Left ventricle myocardium superior (tissue), 1 donor: ENCODE measurements at regions not wholly inside any gene's neighbourhood (a gene's known extent, or its start where the extent isn't known, plus 50 kb on each side); places are given as distances from the start of the nearest gene placed in this dataset.

Experiments
- ATAC-seq: fragments of 200-7000 bp; cut with Tn5 transposase; one replicate; pipeline ENCODE4 v1.9.1; 2020; ENCODE audit warnings: mild to moderate bottlenecking, moderate library complexity
- DNase-seq: peaks from one replicate; pipeline ENCODE4 v3.0.0-alpha.2; 2020
- intact Hi-C: fragments of 100-400 bp; cut with micrococcal nuclease; formaldehyde crosslinking; loops from one replicate; pipeline ENCODE4 v1.11.0; 2022
- donor health status: DM: no; HTN: yes; CAD: no; lungs with severe emphysema.

DNA sequence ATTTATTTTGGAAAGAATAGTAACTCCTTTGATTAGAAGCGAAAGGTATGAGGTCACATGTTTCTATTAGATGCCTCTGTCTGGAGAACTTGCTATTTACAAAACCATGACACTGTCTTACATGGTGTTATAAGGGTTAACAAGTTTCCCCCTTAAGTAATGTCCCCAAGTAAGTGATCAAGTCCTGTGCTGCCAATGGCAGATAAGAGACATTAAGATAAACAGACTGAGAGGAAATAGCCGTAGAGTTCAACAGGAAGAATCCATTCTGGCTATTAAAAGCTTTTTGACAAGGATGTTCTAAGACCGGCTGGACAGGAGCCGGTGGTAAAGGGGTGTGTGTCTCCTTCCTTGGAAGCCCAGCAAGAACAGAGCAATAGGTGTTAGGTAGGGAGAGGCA is 257.5 kb downstream of the GADD45G start:
- DNase-seq (no peak), ATAC-seq (no peak)
- intact Hi-C loops, result no loop called here

DNA sequence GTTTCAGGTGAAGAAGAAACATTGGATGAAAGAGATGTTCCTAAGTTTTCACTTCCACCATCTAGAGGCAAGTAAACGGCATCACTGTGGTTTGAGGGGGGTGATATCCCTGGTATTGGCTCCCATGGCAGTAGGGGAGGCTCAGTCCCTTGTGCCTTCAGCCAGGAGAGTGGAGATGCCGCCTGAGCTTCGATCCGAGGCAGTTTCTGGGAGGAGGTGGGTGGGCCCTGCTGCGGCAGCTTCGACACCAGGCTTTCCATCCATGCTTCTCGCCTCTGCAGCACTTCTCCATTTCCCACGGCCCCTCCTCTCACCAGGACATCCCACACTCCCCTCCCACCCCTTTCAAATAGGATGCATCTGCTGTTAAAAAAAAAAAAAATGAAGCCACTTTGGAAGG is 258.3 kb downstream of the GADD45G start:
- ATAC-seq (no peak), DNase-seq (no peak)

DNA sequence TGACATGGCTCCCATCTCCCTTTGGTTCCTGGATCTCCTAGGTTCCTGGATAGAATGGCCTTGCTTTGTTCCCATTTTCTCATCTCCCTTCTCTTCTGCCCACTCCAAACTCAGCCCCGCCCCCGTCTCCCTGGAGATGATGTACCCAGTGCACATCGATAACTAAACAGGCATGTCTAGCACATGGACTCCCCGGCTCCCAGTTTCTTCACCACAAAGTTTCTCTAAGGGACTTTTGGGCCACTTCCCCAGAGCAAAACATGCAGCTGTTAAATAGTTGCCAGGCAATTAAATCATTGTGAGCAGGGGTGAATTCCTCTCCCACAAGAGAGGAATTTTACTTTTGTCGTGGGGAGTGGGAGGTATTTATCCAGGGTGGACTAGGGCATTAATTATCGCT is 259.0 kb downstream of the GADD45G start:
- no peak for ATAC-seq
- DNase-seq, result no peak
- intact Hi-C loops, result no loop called here

More for the DNA sequence above, 258.3 kb downstream of the GADD45G start:
- intact Hi-C loops, result no loop called here

DNA sequence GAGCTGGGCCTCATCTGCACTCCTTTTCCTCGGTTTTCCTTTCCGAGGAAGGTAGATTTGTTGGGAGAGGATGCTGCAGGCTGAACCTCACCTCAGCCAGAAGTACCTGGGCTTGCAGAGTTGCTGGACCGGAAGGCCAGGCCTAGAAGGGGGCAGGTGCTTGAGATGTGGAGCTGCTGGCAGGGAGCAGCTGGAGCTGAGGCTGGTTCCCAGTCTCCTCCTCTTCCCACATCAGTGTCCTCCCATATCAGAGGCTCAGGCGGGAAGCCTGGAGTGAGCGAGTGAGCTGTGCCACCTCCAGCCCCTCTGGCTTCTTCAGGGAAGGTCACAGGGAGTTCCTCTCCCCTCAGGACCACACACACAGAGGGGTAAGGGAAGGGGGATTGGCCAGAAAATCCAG is 259.4 kb downstream of the GADD45G start:
- no peak for ATAC-seq
- no peak for DNase-seq
- intact Hi-C loops, result no loop called here

DNA sequence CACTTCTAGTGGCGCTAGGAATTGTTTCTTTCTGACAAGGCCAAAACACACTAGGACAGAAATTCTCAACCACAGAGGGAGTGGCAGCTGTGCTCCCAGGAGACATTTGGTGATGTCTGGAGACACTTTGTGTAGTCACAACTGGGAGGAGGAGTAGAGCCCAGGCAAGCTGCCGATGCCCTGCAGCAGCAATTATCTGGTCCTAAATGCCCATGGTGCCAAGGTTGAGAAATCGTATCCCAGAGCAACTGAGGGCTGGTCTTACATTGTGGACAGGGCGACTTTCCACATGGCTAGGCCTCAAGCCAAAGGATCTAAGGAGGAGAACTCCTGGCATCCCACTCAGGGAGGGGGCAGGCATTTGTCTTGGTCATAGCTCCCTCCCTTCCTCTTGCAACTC is 259.9 kb downstream of the GADD45G start:
- no peak for DNase-seq
- ATAC-seq, result no peak
- intact Hi-C loops, result no loop called here

DNA sequence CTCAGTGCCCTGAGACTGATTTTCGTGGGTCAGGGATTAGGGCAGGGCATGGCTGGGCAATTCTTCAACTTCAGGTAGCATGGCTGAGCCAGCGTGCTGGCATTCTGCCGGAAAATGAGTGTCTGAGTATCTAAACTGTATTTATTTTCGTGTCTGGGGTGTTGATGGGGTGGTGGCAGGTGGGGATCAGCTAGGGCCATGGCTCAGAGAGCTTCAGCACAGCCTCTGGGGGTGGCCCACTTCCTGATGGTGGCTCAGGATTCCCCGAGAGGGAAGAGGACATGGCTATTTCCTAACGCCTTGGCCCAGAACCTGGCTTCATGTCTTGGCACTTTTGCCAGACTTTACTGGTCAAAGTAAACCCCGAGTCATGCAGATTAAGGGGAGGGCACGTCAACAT is 260.5 kb downstream of the GADD45G start:
- ATAC-seq, result no peak
- DNase-seq, result no peak
- intact Hi-C loops, result no loop called here

DNA sequence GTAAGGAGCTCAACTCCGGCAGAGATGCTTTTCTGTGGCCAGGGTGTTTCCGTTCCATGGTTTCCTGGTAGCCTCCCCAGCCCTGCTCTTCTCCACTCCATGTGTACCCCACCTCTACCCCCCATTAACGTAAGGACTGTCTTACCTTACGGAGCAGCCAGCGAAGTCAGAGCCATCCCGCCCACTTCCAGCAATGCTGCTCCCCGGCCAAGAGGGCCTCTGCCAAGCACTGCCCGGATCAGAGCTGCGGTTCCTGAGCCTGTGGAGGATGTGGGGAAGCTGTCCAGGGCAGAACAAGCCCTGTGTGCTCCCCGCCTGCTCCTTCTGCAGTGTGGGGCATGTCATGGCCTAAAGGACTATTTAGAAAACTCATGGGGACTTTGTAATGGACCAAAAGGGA is 261.2 kb downstream of the GADD45G start:
- no peak for DNase-seq
- intact Hi-C loops, result no loop called here
- no peak for ATAC-seq

DNA sequence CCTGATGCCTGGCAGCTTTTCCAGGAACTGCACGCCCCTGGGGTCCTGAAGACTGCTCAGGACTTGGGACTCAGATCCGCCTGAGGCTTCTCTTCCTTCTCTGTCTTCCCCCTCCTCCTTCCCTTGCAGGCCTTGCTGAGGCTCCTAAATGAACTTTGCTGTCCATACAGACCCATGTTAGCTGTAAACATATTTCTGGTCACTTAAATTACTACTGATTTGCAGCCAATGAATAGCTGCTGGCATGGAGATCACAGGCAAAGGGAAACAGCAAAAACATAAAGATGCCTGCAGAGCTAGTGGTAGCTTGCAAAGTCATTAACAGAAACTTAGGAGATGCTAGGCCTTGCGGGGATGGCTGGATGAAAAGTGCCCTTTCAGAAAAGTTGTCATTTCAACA is 261.9 kb downstream of the GADD45G start:
- intact Hi-C loops, result no loop called here
- no peak for ATAC-seq
- DNase-seq, result no peak

DNA sequence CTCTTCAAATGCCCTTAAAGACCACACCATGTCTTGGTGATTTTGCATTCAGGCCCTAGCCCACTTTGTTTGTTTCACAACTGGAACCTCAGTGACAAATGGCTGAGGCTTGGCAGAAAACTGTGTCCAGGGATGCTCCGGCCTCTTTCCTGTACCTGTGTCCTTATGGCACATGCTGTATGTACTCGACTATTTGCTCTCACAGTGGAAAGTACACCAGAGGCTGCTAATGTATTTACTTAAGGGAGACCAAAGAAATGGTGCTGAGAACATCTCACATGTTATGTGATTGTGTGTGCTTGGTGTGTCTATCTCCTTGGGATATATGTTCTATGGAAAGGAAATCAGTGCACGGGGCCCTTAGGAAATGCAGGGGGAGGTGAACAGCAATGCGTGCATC is 263.3 kb downstream of the GADD45G start:
- DNase-seq (no peak), ATAC-seq (no peak)
- intact Hi-C loops, result no loop called here

DNA sequence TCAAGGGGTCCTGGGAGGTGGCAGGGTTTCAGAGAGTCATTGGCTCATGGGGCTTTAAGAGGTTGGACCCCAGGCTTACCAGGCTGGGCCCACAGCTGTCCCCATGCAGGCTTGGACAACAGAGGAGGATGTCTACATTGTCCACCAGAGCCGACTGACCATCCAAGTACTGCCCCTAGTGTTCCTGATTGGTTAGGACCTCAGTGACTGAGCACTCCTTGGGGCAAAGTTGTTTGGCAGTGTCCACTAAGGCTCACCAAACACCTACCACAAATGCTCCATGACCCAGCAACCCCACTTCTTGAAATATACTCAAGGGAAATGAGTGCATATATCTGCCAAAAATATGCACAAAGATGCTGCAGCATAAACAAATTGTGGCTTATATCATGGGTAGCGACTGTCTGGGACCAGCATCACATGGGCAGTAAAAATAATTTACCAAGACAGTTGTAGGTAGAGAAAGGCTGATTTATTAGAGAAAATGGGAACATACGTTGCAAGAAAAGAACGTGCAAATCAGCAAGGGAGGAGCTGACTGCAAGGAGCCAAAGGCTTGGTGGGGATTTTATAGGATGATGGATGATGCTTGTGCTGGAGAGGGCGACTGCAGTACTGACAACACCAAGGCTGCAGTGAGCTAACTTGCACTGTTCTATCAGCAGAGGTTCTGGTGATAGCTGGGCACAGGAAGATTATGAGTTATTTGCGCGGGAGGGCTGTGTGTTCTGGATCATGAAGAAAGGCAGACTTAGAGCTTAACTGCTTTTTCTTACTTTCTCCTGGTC is 265.2 kb downstream of the GADD45G start:
- no peak for DNase-seq

DNA sequence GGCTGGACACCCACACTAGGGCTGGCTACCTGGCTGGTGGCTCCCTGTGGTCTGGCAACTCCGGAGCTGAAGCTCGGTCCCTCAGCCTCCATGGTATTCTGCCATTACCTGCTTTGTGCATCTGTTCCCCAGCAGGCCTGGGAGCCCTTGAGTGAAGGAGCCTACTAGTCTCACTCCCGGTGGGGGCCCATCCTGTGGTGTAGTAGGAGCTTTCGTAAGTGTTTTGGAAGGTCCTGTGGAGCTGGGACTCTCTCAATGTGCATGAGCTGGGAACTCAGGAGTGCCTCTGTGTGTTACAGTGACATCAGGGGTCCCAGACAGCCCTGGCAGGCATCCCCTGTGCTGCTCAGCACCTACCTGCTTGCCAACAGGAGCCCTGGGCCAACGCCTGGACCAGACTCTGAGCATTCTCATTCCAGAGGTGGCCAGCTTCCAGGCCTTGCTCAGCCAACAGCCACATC is 267.1 kb downstream of the GADD45G start:
- intact Hi-C loops, result no loop called here
- peak; percentile 87 for DNase-seq
- ATAC-seq, result peak; percentile 78

More for the DNA sequence above, 265.2 kb downstream of the GADD45G start:
- intact Hi-C loops, result no loop called here
- ATAC-seq, result no peak

DNA sequence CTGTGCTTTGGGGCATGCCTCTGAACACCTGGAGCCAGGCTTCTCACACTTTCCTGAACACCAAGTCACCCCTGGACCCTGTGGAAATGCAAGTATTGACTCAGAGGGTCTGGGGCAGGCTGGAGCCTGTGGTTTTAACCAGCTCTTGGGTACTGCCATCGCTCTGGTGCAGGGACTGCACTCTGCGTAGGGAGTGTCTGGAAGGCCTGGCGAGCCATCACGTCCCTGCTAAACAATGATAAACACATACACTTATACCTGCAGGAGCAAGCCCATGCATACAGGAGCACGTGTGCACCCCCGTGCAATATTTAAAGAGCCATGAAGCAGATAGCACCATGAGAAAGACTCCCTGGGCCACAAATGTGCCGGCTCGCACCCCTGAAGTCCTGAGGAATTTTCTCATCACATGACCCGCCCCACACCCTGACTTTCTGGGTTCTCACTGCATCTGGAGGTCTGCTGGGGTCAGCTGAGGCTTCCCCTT is 267.7 kb downstream of the GADD45G start:
- intact Hi-C loops, result no loop called here
- DNase-seq (no peak), ATAC-seq (peak; percentile 17)

DNA sequence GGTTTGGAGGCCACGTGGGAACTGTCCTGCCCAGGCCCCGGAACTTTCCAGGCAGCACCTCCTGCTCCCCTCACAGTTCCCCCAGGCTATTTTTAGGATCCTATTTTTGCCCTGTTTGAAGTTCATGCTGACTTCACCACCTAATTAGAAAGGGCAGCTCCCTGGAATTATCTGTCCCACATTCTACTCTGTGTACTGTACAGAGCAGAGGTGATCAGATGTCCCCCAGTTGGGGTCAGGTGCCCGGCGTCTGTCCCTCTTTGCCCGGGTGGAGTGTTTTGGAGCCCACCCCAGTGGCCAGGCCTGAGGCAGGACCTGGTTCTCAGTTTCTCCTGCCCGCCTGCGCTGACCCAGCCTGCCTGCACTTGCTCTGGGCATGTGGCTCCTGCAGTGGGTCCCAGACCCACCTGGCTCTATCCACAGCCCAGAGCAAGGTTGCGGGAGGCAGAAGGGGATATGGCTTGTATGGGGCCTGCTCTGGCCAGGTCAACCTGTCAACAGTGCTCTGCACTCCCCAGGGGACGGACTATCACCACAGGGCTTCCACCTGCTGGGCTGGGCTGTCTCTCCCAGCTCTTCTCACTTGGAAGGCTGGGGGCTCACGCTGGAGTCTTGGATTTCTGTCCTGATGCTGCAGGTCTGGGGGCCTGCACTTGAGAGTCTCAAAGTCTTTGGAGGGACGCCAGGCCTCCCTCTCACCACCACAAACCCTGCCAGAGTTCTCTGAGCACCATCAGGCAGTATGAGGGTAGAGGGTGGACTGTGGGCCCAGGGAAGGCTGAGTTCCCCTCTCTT is 268.3 kb downstream of the GADD45G start:
- DNase-seq, result peak; percentile 65
- ATAC-seq, result peak; percentile 84
- intact Hi-C loops, result no loop called here

DNA sequence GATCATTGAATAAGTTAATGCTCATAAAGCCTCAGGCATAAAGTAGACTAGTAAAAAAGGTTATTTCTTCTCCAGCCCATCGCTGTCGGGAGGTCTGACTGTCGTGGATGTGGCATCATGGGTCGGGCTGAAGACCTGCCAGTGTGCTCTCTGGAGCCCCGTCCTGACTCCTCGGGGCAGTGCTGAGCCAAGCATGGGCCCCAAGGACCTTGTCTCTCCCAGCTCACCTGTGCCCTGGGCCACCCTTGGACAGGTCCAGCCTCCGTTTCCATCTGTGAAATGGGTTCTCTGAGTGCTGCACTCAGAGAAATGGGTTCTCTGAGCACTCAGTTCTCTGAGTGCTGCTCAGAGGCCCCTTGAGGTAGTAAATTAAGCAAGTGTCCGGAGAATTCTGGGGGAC is 269.0 kb downstream of the GADD45G start:
- no peak for DNase-seq
- no peak for ATAC-seq
- intact Hi-C loops, result no loop called here

DNA sequence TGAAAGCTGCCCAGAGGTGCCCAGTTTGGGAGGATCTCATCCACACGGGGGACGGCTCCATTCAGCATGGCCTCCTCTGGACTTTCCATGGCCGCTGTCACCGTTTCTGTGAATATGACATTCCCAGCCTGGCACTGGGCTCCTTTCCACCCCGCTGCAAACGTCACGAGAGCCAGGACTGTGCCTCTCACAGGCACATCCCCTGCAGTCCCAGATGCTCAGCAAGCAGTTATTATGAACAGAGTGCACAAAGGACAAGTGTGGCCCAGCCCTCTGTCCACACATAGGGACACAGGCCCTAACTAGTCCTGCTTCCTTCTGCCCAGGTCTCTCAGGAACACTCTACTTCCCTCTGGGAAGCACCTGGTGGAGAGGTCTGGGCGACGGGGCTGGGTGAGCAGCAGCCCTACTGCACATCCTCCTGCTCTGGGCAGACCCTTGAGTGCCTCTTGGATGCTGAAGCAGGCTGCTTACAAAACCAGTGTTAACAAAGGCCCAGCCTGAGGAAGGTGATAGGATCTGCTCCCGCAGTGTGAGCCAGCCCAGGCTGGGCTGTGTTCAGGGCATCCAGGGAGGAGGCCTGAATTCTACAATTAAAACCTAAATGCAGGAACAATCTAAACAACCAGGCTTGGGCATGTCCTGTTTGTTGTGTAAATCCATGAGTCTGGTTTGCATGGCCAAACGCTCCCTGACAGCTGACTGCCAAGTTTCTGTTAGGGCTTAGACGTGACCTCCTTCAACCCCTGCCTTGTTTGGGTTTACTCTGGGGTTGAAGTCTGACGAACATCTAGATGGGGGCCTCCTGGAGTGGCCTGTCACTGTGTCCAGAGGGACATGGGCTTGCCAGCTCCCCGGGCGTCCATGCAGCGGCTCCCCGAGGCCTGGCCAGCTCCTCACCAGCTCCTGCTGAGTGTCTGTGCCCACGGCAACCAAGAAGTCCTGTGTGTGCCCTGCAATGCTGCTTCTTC is 269.8 kb downstream of the GADD45G start:
- intact Hi-C loops, result no loop called here
- ATAC-seq, result peak; percentile 9
- DNase-seq, result peak; percentile 64

DNA sequence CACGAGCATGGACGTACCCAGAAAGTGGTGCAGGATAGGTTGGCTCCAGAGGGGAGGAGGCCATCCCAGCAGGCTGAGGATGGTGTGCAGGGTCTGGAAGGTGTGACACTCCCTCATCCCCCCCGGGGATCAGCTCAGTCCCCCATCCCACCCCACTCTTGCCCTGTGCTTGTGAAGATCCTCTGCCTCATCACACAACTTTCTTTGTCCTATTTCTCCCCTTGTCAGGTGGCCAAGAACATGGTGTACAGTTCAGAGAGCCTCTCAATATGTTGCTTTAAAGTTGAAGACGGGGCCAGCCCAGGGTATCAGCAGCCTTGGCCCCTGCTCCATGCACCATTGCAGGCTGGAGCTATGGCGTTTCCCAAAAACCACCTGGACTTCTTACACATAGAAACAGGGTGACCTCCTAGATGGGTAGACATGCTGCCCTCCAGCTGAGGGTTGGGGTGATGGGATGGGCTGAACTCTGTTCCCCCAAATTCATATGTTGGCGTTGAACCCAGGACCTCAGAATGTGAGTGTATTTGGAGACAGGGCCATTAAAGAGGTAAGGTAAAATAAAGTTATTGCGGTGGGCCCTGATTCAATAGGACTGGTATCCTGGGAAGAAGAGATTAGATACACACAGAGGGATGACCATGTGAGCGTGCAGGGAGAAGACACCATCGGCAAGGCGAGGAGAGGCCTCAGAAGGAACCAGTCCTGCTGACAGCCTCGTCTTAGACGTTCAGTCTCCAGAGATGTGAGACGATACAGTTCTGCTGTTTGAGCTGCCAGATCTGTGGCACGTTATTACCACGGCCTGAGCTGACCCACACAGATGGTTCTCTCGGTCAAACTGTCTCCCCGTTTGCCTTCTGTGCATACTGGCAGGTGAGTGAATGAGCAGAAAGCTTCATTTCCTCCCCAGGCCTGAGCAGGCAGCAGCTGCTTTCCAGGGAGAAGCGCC is 272.5 kb downstream of the GADD45G start:
- intact Hi-C loops, result no loop called here
- no peak for DNase-seq
- ATAC-seq, result no peak

DNA sequence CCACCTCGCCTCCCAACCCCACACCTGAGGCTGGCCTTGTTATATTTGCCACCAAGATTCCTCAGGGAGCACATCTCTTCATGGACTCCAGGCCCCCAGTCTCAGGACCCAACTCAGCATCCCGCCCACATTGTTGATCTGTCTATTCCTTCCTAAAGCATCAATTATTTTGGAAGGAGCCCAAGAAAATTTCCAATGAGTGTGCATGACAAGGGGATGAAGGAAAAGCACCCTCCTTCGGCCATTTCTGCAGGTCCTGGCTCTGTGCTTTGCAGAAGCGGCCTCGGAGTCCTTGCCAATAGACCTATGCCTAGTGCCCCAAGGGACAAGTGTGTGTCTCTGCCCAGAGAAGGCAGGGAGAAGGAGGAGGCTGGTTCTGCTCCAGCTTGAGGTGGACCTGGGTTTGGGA is 273.2 kb downstream of the GADD45G start:
- DNase-seq (no peak), ATAC-seq (no peak)
- intact Hi-C loops, result no loop called here

DNA sequence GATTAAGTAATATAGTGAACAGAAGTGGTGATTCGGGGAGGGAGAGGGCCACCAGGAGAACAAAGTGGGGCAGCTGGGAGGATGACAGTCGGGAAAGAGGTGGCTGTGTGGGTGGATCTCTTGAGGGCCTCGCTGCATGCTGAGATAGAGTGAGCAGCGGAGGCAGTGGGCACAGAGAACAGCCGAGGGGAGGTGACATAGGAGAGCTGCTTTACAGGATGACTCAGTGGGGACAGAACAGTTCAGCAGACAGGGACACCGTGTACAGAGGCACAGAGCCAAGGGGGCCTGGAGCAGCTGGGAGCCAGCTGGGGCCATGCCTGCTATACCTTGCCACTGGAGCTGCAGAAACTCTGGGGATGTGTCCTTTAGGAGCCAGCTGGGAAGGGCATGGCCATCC is 273.9 kb downstream of the GADD45G start:
- peak; percentile 91 for DNase-seq
- intact Hi-C loops, result no loop called here

More for the DNA sequence above, 273.9 kb downstream of the GADD45G start:
- ATAC-seq, result peak; percentile 86
